AG04449 (cell line): ENCODE measurements at regions not wholly inside any gene's neighbourhood (a gene's known extent, or its start where the extent isn't known, plus 50 kb on each side); places are given as distances from the start of the nearest gene placed in this dataset.

Source experiments
- CTCF ChIA-PET: fragments of 350-600 bp; formaldehyde crosslinking; extraction: SDS; loops from one replicate; lab custom pipeline; 2021; ENCODE audit warnings: antibody characterized with exemption; lab: Yijun Ruan, JAX
- POLR2A ChIA-PET: fragments of 400-600, 350-600 bp; formaldehyde crosslinking; extraction: SDS; loops from one replicate; lab custom pipeline; 2020; ENCODE audit warnings: antibody characterized with exemption, inconsistent platforms; lab: Yijun Ruan, JAX
- DNase-seq: peaks from one replicate; pipeline ENCODE4 v3.0.0-alpha.2; 2010; ENCODE audit warnings: low read depth, low spot score
- H3K4me3 ChIP-seq: 2 replicates; pipeline ENCODE4 v1.5.1; 2011; ENCODE audit warnings: low read depth, mild to moderate bottlenecking, control low read depth, low read length
- CTCF ChIP-seq: IDR thresholded peaks from one replicate; pipeline ENCODE4 v1.5.1; 2011; ENCODE audit warnings: mild to moderate bottlenecking, moderate library complexity, low read length, control low read depth, inconsistent platforms; ENCODE audit not compliant: insufficient read depth; ENCODE audit errors: missing control alignments

- TF ChIP-seq CTCF, result no peak
- ChIA-PET CTCF (no interaction called here), POLR2A (no interaction called here)
- no peak for DNase-seq
- H3K4me3 ChIP-seq, result no peak overlapping the region
Measured at GRCh38 chr10:20515654-20516053, 381.5 kb downstream of the NEBL start.

GRCh38 chr10:20512631-20513030 lies 384.5 kb downstream of the NEBL start:
- CTCF ChIA-PET, result no interaction called here
- DNase-seq, result no peak
- H3K4me3 ChIP-seq, result no peak overlapping the region
- POLR2A ChIA-PET, result no interaction called here
- TF ChIP-seq CTCF, result no peak

- CTCF ChIA-PET, result no interaction called here
- POLR2A ChIA-PET, result no interaction called here
- no peak for DNase-seq
- no peak for TF ChIP-seq CTCF
- H3K4me3 ChIP-seq, result no peak overlapping the region
Measured at GRCh38 chr10:20508921-20509320, 388.2 kb downstream of the NEBL start.

- ChIA-PET CTCF (no interaction called here), POLR2A (no interaction called here)
- H3K4me3 ChIP-seq, result no peak overlapping the region
- TF ChIP-seq CTCF, result no peak
- no peak for DNase-seq
Measured at GRCh38 chr10:20502903-20503585, 394.1 kb downstream of the NEBL start.

GRCh38 chr10:20494474-20494873 lies 402.6 kb downstream of the NEBL start:
- no peak overlapping the region for H3K4me3 ChIP-seq
- ChIA-PET POLR2A (no interaction called here), CTCF (no interaction called here)
- no peak for TF ChIP-seq CTCF
- DNase-seq, result no peak

- CTCF ChIA-PET, result no interaction called here
- H3K4me3 ChIP-seq, result no peak overlapping the region
- DNase-seq, result no peak
- POLR2A ChIA-PET, result no interaction called here
- no peak for TF ChIP-seq CTCF
Measured at GRCh38 chr10:20492447-20492846, 404.7 kb downstream of the NEBL start.
